Astrocyte of the spinal cord (primary cell): ENCODE measurements at regions not wholly inside any gene's neighbourhood (a gene's known extent, or its start where the extent isn't known, plus 50 kb on each side); places are given as distances from the start of the nearest gene placed in this dataset.

Experiments used
- DNase-seq: peaks from one replicate; pipeline ENCODE4 v3.0.0; 2011; ENCODE audit warnings: low read depth, low spot score
- H3K4me3 ChIP-seq: 2 replicates; pipeline ENCODE4 v1.5.1; 2011; ENCODE audit warnings: low read depth, mild to moderate bottlenecking, low read length, moderate library complexity
- in situ Hi-C: cut with HindIII; loops from 2 replicates; pipeline ENCODE4 v1.10.0; 2017; ENCODE audit warnings: low sequenced_read_pairs
- TF ChIP-seq, protein P1 (sequence below): IDR thresholded peaks from 2 replicates; pipeline ENCODE4 v1.5.1; 2012; ENCODE audit warnings: low read depth, mild to moderate bottlenecking, low read length, inconsistent platforms

DNA sequence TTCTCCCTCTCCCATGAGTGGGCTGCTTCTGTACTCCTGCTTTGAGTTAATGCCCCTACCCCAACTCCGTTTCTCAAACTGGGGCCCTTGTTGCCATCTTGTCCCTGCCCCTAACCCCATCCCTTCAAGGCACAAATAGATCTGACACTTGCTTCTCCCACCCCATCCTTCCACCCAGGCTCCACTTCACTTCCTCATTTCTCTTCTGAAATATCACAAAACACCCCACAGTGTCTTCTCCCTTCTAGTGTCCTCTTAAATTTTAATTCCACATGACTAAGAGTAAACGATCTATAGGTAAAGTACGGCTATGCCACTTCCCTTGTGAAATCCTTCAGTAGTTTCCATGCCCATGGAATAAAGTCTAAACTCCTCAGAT lies 571.6 kb upstream of the NOX3 start:
- no peak for DNase-seq
- no peak overlapping the region for H3K4me3 ChIP-seq
- in situ Hi-C loops: no loop called here
- TF ChIP-seq, protein P1, sequence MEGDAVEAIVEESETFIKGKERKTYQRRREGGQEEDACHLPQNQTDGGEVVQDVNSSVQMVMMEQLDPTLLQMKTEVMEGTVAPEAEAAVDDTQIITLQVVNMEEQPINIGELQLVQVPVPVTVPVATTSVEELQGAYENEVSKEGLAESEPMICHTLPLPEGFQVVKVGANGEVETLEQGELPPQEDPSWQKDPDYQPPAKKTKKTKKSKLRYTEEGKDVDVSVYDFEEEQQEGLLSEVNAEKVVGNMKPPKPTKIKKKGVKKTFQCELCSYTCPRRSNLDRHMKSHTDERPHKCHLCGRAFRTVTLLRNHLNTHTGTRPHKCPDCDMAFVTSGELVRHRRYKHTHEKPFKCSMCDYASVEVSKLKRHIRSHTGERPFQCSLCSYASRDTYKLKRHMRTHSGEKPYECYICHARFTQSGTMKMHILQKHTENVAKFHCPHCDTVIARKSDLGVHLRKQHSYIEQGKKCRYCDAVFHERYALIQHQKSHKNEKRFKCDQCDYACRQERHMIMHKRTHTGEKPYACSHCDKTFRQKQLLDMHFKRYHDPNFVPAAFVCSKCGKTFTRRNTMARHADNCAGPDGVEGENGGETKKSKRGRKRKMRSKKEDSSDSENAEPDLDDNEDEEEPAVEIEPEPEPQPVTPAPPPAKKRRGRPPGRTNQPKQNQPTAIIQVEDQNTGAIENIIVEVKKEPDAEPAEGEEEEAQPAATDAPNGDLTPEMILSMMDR: no peak

GRCh38 chr6:156026486-156027247 lies 571.0 kb upstream of the NOX3 start:
- H3K4me3 ChIP-seq: no peak overlapping the region
- DNase-seq: no peak
- TF ChIP-seq, protein P1: no peak
- in situ Hi-C loops: no loop called here

DNA sequence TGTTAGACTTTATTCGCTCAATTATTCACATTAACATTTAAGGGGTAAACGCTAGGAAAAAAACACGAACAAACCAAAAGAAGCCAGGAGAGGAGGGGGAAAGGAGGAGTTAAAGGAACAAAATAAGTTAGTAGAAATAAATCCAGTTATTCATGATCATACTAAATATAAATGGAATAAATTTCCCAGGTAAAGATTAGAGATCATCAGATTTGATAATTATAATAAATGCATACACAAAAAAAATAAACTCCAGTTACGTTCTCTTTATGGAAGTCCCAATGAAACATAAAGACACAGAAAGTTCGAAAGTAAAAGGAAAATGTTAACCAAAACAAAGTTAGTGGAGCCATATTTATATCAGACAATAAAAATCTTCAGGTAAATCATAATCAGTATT lies 568.7 kb upstream of the NOX3 start:
- in situ Hi-C loops: no loop called here
- DNase-seq: no peak
- H3K4me3 ChIP-seq: no peak overlapping the region
- TF ChIP-seq, protein P1: no peak

- no peak overlapping the region for H3K4me3 ChIP-seq
- peak; percentile 79 for DNase-seq
- in situ Hi-C loops: no loop called here
- TF ChIP-seq, protein P1: no peak
These were observed 566.2 kb upstream of the NOX3 start for GRCh38 chr6:156021746-156022396.

GRCh38 chr6:156017838-156018237 lies 562.2 kb upstream of the NOX3 start:
- no peak overlapping the region for H3K4me3 ChIP-seq
- in situ Hi-C loops: no loop called here
- DNase-seq: peak; percentile 19
- TF ChIP-seq, protein P1: no peak

GRCh38 chr6:156016186-156016976 lies 560.7 kb upstream of the NOX3 start:
- in situ Hi-C loops: no loop called here
- TF ChIP-seq, protein P1: no peak
- H3K4me3 ChIP-seq: no peak overlapping the region
- no peak for DNase-seq
